MM.1S (cell line): ENCODE measurements at regions not wholly inside any gene's neighbourhood (a gene's known extent, or its start where the extent isn't known, plus 50 kb on each side); places are given as distances from the start of the nearest gene placed in this dataset.

Experiments
- DNase-seq: peaks from one replicate; pipeline ENCODE4 v3.0.0-alpha.2; 2015
- H2AFZ ChIP-seq: fragments of 300-600 bp; sonication (generic); 2 replicates; pipeline ENCODE4 v1.6.0; 2016; ENCODE audit warnings: antibody characterized with exemption, low read length
- H3F3A ChIP-seq: fragments of 300-600 bp; sonication (generic); 2 replicates; pipeline ENCODE4 v1.6.1; 2016; ENCODE audit warnings: mild to moderate bottlenecking, antibody characterized with exemption, low read length, moderate library complexity, mixed read lengths; ENCODE audit not compliant: insufficient read depth
- H3K27ac ChIP-seq: fragments of 300-600 bp; sonication (generic); 2 replicates; pipeline ENCODE4 v1.5.1; 2016; ENCODE audit warnings: mild to moderate bottlenecking, low read length
- H3K27me3 ChIP-seq: fragments of 300-600 bp; sonication (generic); replicated peaks from 2 replicates; pipeline ENCODE4 v1.6.0; 2016; ENCODE audit warnings: low read length; ENCODE audit not compliant: insufficient read depth
- H3K36me3 ChIP-seq: fragments of 300-600 bp; sonication (generic); replicated peaks from 2 replicates; pipeline ENCODE4 v1.6.1; 2016; ENCODE audit warnings: mild to moderate bottlenecking, low read length, mixed read lengths; ENCODE audit not compliant: insufficient read depth
- H3K4me1 ChIP-seq: fragments of 300-600 bp; sonication (generic); 2 replicates; pipeline ENCODE4 v1.6.1; 2016; ENCODE audit warnings: low read length, mixed read lengths
- H3K4me2 ChIP-seq: fragments of 300-600 bp; sonication (generic); 2 replicates; pipeline ENCODE4 v1.6.0; 2016; ENCODE audit warnings: low read depth, low read length
- H3K4me3 ChIP-seq: fragments of 300-600 bp; sonication (generic); 2 replicates; pipeline ENCODE4 v1.5.1; 2016; ENCODE audit warnings: low read length, mixed read lengths
- H3K79me2 ChIP-seq: fragments of 300-600 bp; sonication (generic); 2 replicates; pipeline ENCODE4 v1.6.1; 2016; ENCODE audit warnings: mixed run types, low read length, mixed read lengths
- H3K9ac ChIP-seq: fragments of 300-600 bp; sonication (generic); 2 replicates; pipeline ENCODE4 v1.6.1; 2016; ENCODE audit warnings: low read length, mixed read lengths
- H3K9me2 ChIP-seq: fragments of 300-600 bp; sonication (generic); replicated peaks from 2 replicates; pipeline ENCODE4 v1.6.1; 2016; ENCODE audit warnings: mild to moderate bottlenecking, low read length, mixed read lengths; ENCODE audit not compliant: insufficient read depth
- H3K9me3 ChIP-seq: fragments of 300-600 bp; sonication (generic); replicated peaks from 2 replicates; pipeline ENCODE4 v1.6.1; 2016; ENCODE audit warnings: mild to moderate bottlenecking, low read length, mixed read lengths; ENCODE audit not compliant: insufficient read depth
- H4K20me1 ChIP-seq: fragments of 300-600 bp; sonication (generic); 2 replicates; pipeline ENCODE4 v1.6.1; 2016; ENCODE audit warnings: mild to moderate bottlenecking, low read length, moderate library complexity, mixed read lengths; ENCODE audit not compliant: insufficient read depth
- EZH2 ChIP-seq: fragments of 300-600 bp; sonication (generic); optimal IDR thresholded peaks from 2 replicates; pipeline ENCODE3; 2017; ENCODE audit warnings: low read depth, mild to moderate bottlenecking, antibody characterized with exemption, low read length, mixed read lengths
- EZH2phosphoT487 ChIP-seq: fragments of 300-600 bp; sonication (generic); IDR thresholded peaks from 2 replicates; pipeline ENCODE4 v1.6.1; 2018; ENCODE audit warnings: antibody characterized with exemption, low read length
- TF ChIP-seq, protein P1 (sequence below): fragments of 300-600 bp; sonication (generic); IDR thresholded peaks from 2 replicates; pipeline ENCODE4 v1.5.1; 2016; ENCODE audit warnings: antibody characterized with exemption, low read length, mixed read lengths

DNA sequence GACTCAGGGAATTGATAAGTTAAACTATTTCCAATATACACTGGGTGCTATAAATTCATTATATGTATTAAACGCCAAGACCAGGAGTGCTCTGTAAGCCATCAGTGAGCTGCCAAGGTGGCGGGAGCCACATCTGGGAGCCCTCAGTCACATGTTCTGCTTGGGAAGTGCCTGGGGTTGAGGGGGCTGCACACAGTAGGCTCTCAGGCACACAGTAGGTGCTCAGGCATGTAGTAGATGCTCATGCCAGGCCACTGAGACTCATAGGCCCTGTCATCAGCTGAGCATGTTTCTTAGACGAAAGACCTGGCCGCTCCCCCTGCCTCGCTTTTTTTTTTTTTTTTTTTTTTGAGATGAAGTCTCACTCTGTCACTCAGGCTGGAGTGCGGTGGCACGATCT is 83.3 kb upstream of the BHLHE23 start:
- Histone ChIP-seq H3K79me2 (no peaks in the 10 kb centered on the region), H3K4me1 (no peaks in the 10 kb centered on the region), H3K27me3 (peaks cover 98% of the 10 kb centered on the region), H3K9me2 (no peaks in the 10 kb centered on the region), H3K9ac (no peak overlapping the region), H3K36me3 (no peaks in the 10 kb centered on the region), H3F3A (no peaks in the 10 kb centered on the region), H3K9me3 (no peaks in the 10 kb centered on the region), H3K4me2 (no peak overlapping the region), H4K20me1 (no peaks in the 10 kb centered on the region; the same call in 1 of the 2 replicates), H3K4me3 (no peak overlapping the region), H3K27ac (no peak overlapping the region), H2AFZ (no peak overlapping the region)
- DNase-seq, result no peak
- TF ChIP-seq EZH2phosphoT487 (no peak), EZH2 (no peak)
- TF ChIP-seq, protein P1, sequence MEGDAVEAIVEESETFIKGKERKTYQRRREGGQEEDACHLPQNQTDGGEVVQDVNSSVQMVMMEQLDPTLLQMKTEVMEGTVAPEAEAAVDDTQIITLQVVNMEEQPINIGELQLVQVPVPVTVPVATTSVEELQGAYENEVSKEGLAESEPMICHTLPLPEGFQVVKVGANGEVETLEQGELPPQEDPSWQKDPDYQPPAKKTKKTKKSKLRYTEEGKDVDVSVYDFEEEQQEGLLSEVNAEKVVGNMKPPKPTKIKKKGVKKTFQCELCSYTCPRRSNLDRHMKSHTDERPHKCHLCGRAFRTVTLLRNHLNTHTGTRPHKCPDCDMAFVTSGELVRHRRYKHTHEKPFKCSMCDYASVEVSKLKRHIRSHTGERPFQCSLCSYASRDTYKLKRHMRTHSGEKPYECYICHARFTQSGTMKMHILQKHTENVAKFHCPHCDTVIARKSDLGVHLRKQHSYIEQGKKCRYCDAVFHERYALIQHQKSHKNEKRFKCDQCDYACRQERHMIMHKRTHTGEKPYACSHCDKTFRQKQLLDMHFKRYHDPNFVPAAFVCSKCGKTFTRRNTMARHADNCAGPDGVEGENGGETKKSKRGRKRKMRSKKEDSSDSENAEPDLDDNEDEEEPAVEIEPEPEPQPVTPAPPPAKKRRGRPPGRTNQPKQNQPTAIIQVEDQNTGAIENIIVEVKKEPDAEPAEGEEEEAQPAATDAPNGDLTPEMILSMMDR, result no peak

DNA sequence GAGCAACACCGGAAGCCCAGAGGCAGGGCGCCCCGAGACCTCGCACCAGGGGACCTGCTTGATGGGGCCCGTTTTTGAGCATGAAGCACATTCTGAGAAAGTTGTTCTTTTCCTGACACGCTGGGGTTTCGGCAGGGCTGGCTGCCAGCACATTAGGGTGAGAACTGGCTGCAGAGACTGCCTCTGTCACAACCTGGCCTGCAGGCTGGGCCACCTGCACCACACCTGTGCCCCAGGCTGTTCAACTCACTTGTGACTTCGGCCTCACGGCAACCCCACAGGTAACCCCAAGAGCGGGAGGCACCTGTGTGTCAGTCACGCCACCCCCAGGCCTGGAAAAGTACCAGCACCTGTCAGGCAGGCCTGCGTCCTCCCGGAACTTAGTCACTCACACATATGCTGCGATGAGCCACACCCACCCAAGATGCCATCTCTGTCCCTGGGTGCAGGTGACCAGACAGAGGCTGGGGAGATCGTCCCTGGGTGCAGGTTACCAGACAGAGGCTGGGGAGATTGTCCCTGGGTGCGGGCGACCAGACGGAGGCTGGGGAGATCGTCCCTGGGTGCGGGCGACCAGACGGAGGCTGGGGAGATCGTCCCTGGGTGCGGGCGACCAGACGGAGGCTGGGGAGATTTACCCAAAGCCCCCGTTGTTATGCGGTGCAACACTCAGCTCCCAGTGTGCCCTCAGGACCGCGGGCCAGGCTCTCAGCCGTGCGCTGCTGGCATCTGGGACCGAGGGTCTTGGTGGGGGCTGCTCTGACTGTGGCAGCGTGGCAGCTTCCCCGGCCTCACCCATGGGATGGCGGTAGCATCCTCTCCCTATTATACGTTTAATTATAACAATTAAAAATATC is 82.5 kb upstream of the BHLHE23 start:
- no peak for DNase-seq
- no peaks in the 10 kb centered on the region for H3K36me3 ChIP-seq
- H3K27me3 ChIP-seq, result peaks cover 98% of the 10 kb centered on the region
- no peak overlapping the region for H3K4me3 ChIP-seq
- no peak overlapping the region for H2AFZ ChIP-seq
- H3K27ac ChIP-seq, result no peak overlapping the region
- H3K9me2 ChIP-seq, result no peaks in the 10 kb centered on the region
- no peak overlapping the region for H3K9ac ChIP-seq
- H3K79me2 ChIP-seq, result no peaks in the 10 kb centered on the region
- no peaks in the 10 kb centered on the region for H4K20me1 ChIP-seq
- TF ChIP-seq EZH2 (no peak), EZH2phosphoT487 (no peak)
- TF ChIP-seq, protein P1, result no peak
- H3F3A ChIP-seq, result no peaks in the 10 kb centered on the region
- no peaks in the 10 kb centered on the region for H3K9me3 ChIP-seq
- H3K4me1 ChIP-seq, result no peaks in the 10 kb centered on the region
- H3K4me2 ChIP-seq, result no peak overlapping the region

DNA sequence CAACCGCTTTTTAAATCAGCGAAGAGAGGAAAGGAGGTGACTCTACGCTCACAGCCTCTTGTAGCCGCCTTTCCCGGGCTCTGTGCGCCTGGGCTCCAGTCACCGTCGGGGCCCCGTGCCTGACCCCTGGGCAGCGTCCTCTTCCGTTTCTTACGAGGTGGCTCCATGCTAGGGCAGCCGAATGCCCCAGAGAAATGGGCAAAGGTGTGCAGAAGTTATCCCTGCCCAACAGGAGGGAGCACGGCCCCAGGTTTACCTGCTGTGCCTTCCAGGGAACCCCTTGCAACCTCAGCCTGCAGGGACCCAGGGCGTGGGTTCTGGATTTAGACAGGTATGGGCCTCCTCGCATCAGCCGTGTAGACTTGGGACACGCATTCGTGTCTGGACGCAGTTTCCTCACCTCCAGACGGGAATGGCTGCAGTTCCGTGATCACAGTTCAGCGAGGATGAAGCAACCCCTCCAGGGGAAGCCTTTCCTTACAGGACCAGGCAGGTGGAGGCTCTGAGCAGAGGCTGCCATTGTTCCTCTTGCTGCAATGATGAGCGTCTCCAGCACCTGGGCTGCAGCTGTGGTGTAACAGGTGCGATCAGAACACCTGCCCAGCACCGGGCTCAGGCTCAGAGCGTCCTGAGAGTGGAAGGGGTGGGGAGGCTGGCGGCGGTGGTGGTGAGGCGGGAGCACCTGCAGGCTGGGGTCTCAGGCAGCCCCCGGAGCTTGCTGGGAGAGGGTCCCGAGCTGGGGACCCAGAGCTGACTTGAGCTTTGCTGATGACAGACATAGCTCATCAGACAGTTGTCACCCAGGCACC is 81.3 kb upstream of the BHLHE23 start:
- Histone ChIP-seq H3K27ac (no peak overlapping the region), H3K4me2 (no peak overlapping the region), H3K9me3 (no peaks in the 10 kb centered on the region), H3K4me3 (no peak overlapping the region), H3K27me3 (peaks cover 99% of the 10 kb centered on the region), H3F3A (no peaks in the 10 kb centered on the region), H3K4me1 (no peaks in the 10 kb centered on the region), H3K9me2 (no peaks in the 10 kb centered on the region), H3K36me3 (no peaks in the 10 kb centered on the region), H4K20me1 (no peaks in the 10 kb centered on the region), H2AFZ (no peak overlapping the region), H3K79me2 (no peaks in the 10 kb centered on the region), H3K9ac (no peak overlapping the region)
- TF ChIP-seq, protein P1, result no peak
- TF ChIP-seq EZH2phosphoT487, result no peak
- no peak for TF ChIP-seq EZH2
- DNase-seq, result no peak
